CD4-positive, alpha-beta T cell treated with Interleukin-4 for 1 hour (primary cell): ENCODE measurements at regions not wholly inside any gene's neighbourhood (a gene's known extent, or its start where the extent isn't known, plus 50 kb on each side); places are given as distances from the start of the nearest gene placed in this dataset.

Source experiments
- DNase-seq, 2 donors: peaks; one replicate each; pipeline ENCODE4 v3.0.0-alpha.2; 2020 to 2022

GRCh38 chr2:240301256-240301795 is 134.1 kb upstream of the GPC1 start:
- DNase-seq, result no peak

GRCh38 chr2:240302041-240302440 is 133.4 kb upstream of the GPC1 start:
- no peak for DNase-seq

- no peak for DNase-seq
These were observed 132.4 kb upstream of the GPC1 start for GRCh38 chr2:240302933-240303595.

- DNase-seq, result peak in 1 of 2 donors; percentile 8
These were observed 131.3 kb upstream of the GPC1 start for GRCh38 chr2:240303896-240304745.

- DNase-seq, result peak in 1 of 2 donors; percentile 4
These were observed 130.7 kb upstream of the GPC1 start for GRCh38 chr2:240304746-240305161.

GRCh38 chr2:240305369-240305962 is 130.0 kb upstream of the GPC1 start:
- no peak for DNase-seq

GRCh38 chr2:240306185-240306584 is 129.3 kb upstream of the GPC1 start:
- DNase-seq, result no peak

GRCh38 chr2:240308111-240308651 is 127.3 kb upstream of the GPC1 start:
- DNase-seq, result no peak

- no peak for DNase-seq
These were observed 126.2 kb upstream of the GPC1 start for GRCh38 chr2:240309214-240309613.

- DNase-seq, result no peak
These were observed 125.3 kb upstream of the GPC1 start for GRCh38 chr2:240310201-240310600.

- peak in 1 of 2 donors; percentile 4 for DNase-seq
These were observed 124.8 kb upstream of the GPC1 start for GRCh38 chr2:240310645-240311044.

- no peak for DNase-seq
These were observed 123.6 kb upstream of the GPC1 start for GRCh38 chr2:240311821-240312220.

- no peak for DNase-seq
These were observed 116.1 kb upstream of the GPC1 start for GRCh38 chr2:240319221-240319854.

- DNase-seq, result no peak
These were observed 115.6 kb upstream of the GPC1 start for GRCh38 chr2:240319855-240320203.

GRCh38 chr2:240320204-240320993 is 115.1 kb upstream of the GPC1 start:
- DNase-seq, result no peak

- DNase-seq, result no peak
These were observed 113.1 kb upstream of the GPC1 start for GRCh38 chr2:240322231-240322955.

GRCh38 chr2:240322991-240323390 is 112.5 kb upstream of the GPC1 start:
- DNase-seq, result no peak

- no peak for DNase-seq
These were observed 111.7 kb upstream of the GPC1 start for GRCh38 chr2:240323601-240324291.

- no peak for DNase-seq
These were observed 111.0 kb upstream of the GPC1 start for GRCh38 chr2:240324312-240325015.
